ENCODE measurements at regions not wholly inside any gene's neighbourhood (a gene's known extent, or its start where the extent isn't known, plus 50 kb on each side); places are given as distances from the start of the nearest gene placed in this dataset.

DNA sequence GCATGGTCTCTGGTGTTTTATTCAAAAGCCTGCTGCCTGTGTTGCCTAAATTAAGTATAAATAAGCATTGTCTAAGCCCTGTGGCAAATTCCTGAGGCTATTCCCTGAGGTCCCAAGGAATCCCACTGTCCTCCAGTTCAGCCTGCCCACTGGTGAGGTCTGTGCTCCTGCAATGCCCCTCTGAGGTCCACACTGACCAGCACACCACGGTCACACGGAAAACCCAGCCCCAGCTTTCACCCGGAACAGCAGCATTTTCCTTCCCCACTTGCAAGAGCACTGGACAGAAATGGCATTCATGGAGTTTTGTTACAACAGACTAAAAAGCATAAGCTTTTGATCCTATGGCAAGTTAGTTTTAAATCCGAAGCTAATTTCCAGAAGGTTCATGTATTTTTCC, 234.0 kb downstream of the KLF13 start:
- TF ChIP-seq, protein P1, sequence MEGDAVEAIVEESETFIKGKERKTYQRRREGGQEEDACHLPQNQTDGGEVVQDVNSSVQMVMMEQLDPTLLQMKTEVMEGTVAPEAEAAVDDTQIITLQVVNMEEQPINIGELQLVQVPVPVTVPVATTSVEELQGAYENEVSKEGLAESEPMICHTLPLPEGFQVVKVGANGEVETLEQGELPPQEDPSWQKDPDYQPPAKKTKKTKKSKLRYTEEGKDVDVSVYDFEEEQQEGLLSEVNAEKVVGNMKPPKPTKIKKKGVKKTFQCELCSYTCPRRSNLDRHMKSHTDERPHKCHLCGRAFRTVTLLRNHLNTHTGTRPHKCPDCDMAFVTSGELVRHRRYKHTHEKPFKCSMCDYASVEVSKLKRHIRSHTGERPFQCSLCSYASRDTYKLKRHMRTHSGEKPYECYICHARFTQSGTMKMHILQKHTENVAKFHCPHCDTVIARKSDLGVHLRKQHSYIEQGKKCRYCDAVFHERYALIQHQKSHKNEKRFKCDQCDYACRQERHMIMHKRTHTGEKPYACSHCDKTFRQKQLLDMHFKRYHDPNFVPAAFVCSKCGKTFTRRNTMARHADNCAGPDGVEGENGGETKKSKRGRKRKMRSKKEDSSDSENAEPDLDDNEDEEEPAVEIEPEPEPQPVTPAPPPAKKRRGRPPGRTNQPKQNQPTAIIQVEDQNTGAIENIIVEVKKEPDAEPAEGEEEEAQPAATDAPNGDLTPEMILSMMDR (conservative IDR thresholded peaks at IDR 0.05; ENCODE audit: low read depth, low read length), result no peak
- TF ChIP-seq EZH2 (IDR thresholded peaks at IDR 0.05; ENCODE audit: low read length, unreplicated experiment) (no peak), EZH2phosphoT487 (IDR thresholded peaks at IDR 0.05; ENCODE audit: borderline replicate concordance, low read length) (no peak)

Measured in PC-3 (cell line).